GM10266 (cell line): ENCODE measurements at regions not wholly inside any gene's neighbourhood (a gene's known extent, or its start where the extent isn't known, plus 50 kb on each side); places are given as distances from the start of the nearest gene placed in this dataset.

Experiments used
- DNase-seq: peaks from one replicate; pipeline ENCODE4 v3.0.0; 2012; ENCODE audit errors: extremely low spot score
- CTCF ChIP-seq: IDR thresholded peaks from 2 replicates; pipeline ENCODE4 v1.5.1; 2012; ENCODE audit warnings: mild to moderate bottlenecking, low read depth; ENCODE audit not compliant: control insufficient read depth, insufficient read depth; ENCODE audit errors: missing control alignments

- DNase-seq = no peak
- no peak for TF ChIP-seq CTCF
Observed at GRCh38 chr3:124542214-124542869, 187.9 kb upstream of the UMPS start.

- no peak for DNase-seq
- no peak for TF ChIP-seq CTCF
Observed at GRCh38 chr3:124545891-124546290, 184.4 kb upstream of the UMPS start.

DNA sequence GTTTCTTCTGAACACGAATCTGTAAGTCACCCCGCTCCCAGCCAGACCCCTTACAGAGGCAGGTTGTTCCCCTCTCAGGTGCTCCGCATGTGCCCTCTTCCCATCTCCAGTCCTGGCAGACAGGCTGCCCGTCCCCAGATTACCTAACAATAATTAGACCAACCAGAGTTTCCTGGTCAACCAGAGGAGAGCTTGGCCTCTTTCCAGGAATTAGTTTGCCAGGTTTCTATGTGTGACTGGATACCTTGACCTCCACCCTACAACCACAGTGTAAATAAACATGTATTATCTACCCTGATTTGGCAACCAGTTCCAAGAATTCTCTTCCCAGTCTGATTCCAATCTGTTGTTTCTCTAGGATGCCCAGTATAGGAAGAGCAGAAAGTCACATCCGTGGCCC, 178.0 kb upstream of the UMPS start:
- no peak for TF ChIP-seq CTCF
- no peak for DNase-seq

DNA sequence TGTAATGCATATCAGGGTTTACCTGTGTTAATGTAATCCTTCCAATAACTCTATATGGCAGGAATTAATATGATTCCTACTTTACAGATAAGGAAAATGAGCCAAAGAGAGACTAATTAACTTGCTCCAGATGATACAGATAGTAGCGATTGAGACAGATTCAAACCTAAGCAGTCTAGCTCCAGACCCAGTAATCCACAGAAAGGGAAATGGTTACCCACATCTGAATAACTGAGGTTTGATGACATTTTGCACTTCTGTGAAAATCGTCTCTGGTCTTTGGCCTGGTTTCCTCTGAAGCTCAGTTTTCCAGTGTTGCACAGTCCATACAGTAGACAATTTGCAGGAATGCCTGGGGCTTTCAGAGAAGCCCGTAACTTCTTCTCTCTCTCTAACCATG, 177.1 kb upstream of the UMPS start:
- no peak for DNase-seq
- no peak for TF ChIP-seq CTCF

DNA sequence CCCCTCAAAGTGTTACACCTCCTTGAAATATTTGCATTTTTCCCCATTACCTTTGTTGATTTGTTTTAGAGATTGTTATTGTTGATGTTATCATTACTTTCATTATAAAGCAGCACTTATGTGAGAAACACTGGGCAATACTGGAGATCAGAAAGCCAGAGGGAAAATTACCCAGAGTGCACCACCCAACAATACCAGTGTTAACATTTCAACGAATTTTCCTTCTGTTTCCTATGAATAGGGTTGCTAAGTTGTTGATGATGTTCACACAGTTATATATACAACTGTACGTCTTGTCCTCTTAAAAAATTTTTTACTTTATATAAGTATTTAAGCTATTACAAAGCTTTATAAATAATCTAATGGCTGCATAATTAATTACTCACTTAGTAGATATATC, 173.6 kb upstream of the UMPS start:
- no peak for DNase-seq
- no peak for TF ChIP-seq CTCF

GRCh38 chr3:124557433-124558232, 172.6 kb upstream of the UMPS start:
- TF ChIP-seq CTCF = no peak
- no peak for DNase-seq
